HG03378 (cell line): ENCODE measurements at regions not wholly inside any gene's neighbourhood (a gene's known extent, or its start where the extent isn't known, plus 50 kb on each side); places are given as distances from the start of the nearest gene placed in this dataset.

Source experiments
- ATAC-seq: cut with Tn5 transposase; IDR thresholded peaks from one replicate; pipeline ENCODE4 v1.9.1; 2021; ENCODE audit warnings: mild to moderate bottlenecking, moderate library complexity; ENCODE audit not compliant: unreplicated experiment

DNA sequence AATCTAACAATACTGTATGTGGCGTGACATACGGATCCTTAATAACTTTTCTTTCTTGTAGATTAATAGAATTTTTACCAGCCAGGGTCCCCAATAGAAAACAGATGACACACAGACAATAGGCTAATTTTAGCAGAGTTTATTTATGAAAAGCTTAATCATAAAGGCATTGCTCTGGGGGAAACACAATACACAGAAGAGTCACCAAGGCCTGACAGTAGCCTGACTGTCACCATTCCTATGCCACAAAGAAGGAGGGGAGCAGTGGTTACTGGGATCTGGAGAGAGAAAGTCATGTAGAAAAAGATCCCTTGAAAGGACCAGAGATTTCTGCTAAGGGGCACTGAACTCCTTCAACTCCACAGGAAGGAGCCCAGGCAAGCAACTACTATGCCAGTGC is 139.5 kb downstream of the METTL4 start:
- no peak for ATAC-seq

GRCh38 chr18:2433366-2433765 is 137.9 kb downstream of the METTL4 start:
- no peak for ATAC-seq

DNA sequence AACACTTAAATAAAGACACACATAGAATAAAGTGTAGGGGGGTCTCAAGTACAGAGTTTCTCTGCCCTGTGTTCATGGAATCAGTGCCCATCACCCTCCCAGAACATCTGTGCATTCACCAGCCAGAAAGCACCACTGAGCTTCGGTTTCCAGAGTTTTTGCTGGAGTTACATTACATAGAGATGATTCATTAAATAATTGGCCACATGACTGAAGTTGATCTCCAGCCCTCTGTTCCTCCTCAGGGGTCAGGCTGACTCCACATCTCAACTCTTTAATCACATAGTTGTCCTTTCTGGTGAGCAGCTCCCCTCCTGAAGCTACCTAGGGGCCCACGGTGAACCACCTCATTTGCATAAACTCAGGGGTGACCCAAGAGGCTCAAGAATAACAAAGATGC is 129.8 kb downstream of the METTL4 start:
- ATAC-seq, result no peak

- no peak for ATAC-seq
Measured at GRCh38 chr18:2442006-2442405, 129.3 kb downstream of the METTL4 start.

- no peak for ATAC-seq
Measured at GRCh38 chr18:2442726-2443275, 128.5 kb downstream of the METTL4 start.

DNA sequence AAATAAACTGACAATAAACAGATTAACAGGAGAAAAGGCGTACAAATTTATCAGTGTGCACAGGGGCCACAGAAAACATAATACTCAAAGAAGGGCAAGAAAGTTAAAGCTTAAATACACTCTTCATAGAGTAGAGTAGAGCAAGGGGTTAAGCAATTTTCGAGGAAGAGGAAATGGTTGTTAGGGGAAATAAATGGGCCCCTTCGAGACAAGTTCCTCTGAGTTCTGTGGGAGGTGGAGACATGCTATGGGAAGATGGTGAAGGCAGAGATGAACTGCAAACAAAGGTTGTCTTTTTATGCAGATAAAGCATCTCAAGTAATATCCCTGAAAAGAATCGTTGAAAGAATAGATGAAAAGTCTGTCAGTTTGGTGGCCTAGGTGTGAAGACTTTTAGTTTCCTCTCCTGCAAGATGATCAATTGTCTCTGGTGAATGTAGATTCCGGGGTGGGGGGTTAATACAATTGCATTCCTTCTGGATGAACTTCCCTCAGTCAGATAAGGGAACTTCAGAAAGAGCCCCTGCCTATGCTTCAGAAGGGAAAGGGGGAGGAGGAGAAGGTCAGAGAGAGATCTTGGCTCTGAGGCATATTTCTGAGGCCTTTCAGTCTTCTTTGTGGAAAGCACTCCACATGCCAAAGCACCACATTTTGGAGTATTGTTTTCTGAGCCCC is 127.0 kb downstream of the METTL4 start:
- no peak for ATAC-seq

DNA sequence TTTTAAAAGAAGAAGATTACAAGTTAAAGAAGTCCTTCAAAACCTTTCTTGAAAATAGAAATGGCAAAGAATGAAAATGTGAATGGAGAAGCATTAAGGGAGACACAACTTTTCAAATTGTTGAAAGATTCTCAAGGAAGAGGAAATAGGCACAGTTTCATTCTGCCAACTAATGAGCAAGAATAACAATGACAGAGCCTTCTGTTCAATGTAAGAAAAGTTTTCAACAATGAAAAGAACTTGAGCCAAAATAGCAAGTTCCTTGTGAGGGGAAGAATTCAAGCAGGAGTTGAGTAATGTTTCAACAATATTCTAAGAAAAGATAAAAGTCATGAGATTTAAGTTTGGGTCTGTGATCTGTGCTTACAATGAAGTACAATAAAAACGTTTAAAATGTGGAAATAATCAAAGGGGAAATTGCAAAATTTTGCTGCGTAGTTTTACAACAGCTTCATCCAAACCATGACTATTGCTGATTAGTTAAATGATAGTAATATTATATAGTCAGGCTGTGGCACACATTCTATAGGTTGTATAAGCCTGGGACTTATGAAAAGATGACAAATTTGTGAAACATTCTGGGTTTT is 122.6 kb downstream of the METTL4 start:
- ATAC-seq, result no peak

- ATAC-seq, result no peak
Measured at GRCh38 chr18:2451556-2451955, 119.7 kb downstream of the METTL4 start.

DNA sequence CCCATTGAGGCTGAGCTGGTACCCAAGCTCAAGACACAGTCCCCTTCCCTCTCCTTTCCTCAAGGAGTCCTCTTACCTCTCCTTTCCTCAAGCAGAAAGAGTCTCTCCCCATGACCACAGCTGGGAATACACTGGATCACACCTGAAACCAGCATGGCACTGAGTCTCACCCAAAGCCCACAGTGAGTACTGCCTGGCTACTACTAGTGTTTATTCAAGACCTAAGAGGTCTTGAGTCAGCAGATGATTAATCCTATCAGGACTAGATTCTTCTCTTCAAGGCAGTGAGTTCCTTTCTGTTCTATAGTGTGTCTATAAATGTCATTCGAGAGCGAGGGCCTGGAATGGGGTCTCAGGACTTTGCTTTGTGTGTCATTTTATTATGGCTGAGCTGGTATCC is 111.4 kb downstream of the METTL4 start:
- no peak for ATAC-seq

GRCh38 chr18:2466978-2467377 is 104.3 kb downstream of the METTL4 start:
- no peak for ATAC-seq

DNA sequence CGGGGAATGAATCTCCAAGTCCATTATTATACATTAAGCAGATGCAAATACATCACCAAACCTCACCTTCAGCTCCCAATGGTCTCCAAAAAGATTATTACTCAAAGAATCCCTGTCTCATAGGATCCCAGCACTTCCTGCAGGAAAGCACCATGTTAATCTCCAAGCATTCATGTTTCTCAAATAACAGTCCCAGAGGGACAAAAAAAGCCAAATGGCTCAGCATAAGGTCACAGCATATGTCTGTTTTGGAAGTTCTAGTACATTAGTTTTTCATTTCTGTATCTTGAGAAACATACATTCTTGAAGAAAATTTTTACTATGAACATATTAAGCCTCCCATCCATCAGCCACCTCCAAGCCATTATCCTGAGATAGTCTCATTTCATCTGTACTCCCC is 103.3 kb downstream of the METTL4 start:
- ATAC-seq, result no peak

- ATAC-seq, result no peak
Measured at GRCh38 chr18:2471523-2471922, 99.8 kb downstream of the METTL4 start.

DNA sequence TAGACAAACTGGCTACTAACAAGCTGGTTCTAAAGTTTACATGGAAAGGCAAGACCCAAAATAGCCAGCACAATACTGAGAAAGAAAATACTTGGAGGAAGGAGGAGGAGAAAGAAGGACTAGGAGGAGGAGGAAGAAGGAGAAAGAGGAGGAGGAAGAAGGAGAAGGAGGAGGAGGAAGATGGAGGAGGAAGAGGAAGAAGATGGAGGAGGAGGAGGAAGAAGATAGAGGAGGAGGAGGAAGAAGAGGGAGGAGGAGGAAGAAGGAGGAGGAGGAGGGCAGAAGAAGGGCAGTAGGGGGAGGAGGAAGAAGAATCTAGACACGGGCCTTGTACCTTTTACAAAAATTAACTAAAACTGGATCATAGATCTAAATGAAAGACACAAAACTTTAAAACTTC is 92.6 kb downstream of the METTL4 start:
- no peak for ATAC-seq

DNA sequence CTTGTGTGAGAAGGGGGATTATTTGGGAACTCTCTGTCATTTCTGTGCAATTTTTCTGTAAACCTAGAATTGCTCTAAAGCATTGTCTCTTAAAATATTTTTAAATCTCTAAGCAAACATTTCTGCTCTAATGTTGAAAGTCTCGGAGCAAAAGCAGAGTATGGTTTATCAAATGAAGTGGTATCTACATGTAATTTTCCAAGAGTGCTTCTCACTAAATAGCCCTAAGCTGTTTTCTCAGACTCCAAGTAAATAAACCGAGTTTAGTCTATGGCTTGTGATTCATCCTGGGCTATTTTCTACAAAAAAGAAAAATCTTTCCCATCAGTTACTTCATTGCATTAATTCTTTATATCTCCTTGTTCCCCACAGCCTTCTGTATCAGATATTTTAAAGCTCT is 90.8 kb downstream of the METTL4 start:
- ATAC-seq, result no peak

GRCh38 chr18:2482706-2483475 is 88.4 kb downstream of the METTL4 start:
- ATAC-seq, result no peak

- ATAC-seq, result no peak
Measured at GRCh38 chr18:2485983-2486382, 85.3 kb downstream of the METTL4 start.

GRCh38 chr18:2486426-2486825 is 84.9 kb downstream of the METTL4 start:
- ATAC-seq, result no peak
